PFSK-1 (cell line): ENCODE measurements at regions not wholly inside any gene's neighbourhood (a gene's known extent, or its start where the extent isn't known, plus 50 kb on each side); places are given as distances from the start of the nearest gene placed in this dataset.

Experiments
- FOXP2 ChIP-seq: optimal IDR thresholded peaks from 2 replicates; pipeline ENCODE3; 2011; ENCODE audit warnings: borderline replicate concordance, control low read depth, inconsistent platforms; ENCODE audit not compliant: insufficient read depth; ENCODE audit errors: extremely low read length, extremely low read depth
- POLR2AphosphoS5 ChIP-seq: IDR thresholded peaks from 2 replicates; pipeline ENCODE4 v1.6.1; 2012; ENCODE audit warnings: low read depth, mild to moderate bottlenecking, control low read depth, low read length, moderate library complexity
- SIN3A ChIP-seq: IDR thresholded peaks from 2 replicates; pipeline ENCODE4 v1.6.1; 2012; ENCODE audit warnings: mild to moderate bottlenecking, low read length, moderate library complexity, borderline replicate concordance; ENCODE audit not compliant: insufficient read depth
- TAF1 ChIP-seq: IDR thresholded peaks from 2 replicates; pipeline ENCODE4 v1.6.1; 2012; ENCODE audit warnings: low read length, control low read depth, borderline replicate concordance; ENCODE audit not compliant: insufficient read depth
- TF ChIP-seq, protein P1 (sequence below), 2 experiments: IDR thresholded peaks; 2 replicates each; pipeline versions ENCODE4 v1.6.1 to v1.8.0; 2011 to 2012; ENCODE audit warnings: low read depth in 2 of 2, low read length in 2 of 2, control low read depth in 1 of 2, inconsistent platforms in 1 of 2, mild to moderate bottlenecking in 1 of 2, moderate library complexity in 1 of 2; ENCODE audit not compliant: insufficient read depth in 1 of 2

DNA sequence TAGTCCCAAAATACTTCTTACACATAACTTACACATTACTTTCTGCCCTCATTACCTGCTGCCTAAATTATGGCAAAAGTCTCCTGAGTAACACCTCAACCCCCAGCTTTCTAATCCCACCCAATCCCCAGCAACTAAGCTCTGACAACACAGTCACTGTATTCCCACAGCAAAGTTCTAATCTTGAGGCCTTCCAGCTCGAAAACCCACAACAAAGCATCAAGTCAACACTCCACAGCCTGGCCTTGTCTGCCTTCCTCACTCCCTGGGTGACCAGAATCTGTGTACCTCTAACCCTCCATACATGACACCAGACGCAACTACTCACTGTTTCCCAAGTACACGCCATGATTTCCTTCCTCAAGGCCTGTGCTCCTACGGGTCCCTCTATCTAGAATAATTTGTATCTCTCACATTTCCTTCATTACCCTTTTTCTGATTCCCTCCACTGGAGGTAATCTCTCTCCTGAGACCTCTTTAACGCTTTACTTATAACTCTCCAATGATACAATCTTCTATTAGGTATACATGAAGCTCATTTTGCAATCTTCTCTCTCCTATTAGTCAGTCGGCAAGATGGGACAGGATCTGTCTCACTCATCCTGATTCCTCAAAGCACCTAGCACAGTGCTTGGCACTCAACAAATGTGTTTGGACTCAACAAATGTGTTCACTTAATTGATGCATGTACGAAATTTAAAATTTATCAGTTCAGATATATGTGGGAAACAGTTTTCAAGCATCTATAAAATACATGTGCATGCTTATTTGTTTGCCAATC, 87.6 kb upstream of the DOCK9 start:
- TF ChIP-seq, protein P1, sequence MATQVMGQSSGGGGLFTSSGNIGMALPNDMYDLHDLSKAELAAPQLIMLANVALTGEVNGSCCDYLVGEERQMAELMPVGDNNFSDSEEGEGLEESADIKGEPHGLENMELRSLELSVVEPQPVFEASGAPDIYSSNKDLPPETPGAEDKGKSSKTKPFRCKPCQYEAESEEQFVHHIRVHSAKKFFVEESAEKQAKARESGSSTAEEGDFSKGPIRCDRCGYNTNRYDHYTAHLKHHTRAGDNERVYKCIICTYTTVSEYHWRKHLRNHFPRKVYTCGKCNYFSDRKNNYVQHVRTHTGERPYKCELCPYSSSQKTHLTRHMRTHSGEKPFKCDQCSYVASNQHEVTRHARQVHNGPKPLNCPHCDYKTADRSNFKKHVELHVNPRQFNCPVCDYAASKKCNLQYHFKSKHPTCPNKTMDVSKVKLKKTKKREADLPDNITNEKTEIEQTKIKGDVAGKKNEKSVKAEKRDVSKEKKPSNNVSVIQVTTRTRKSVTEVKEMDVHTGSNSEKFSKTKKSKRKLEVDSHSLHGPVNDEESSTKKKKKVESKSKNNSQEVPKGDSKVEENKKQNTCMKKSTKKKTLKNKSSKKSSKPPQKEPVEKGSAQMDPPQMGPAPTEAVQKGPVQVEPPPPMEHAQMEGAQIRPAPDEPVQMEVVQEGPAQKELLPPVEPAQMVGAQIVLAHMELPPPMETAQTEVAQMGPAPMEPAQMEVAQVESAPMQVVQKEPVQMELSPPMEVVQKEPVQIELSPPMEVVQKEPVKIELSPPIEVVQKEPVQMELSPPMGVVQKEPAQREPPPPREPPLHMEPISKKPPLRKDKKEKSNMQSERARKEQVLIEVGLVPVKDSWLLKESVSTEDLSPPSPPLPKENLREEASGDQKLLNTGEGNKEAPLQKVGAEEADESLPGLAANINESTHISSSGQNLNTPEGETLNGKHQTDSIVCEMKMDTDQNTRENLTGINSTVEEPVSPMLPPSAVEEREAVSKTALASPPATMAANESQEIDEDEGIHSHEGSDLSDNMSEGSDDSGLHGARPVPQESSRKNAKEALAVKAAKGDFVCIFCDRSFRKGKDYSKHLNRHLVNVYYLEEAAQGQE (IDR thresholded peaks at IDR 0.05; ENCODE audit: insufficient read depth in 1 of 2, low read depth in 2 of 2, low read length in 2 of 2) = no peak
- no peak for TF ChIP-seq FOXP2
- TF ChIP-seq SIN3A = no peak
- no peak for TF ChIP-seq TAF1
- TF ChIP-seq POLR2AphosphoS5 = no peak

DNA sequence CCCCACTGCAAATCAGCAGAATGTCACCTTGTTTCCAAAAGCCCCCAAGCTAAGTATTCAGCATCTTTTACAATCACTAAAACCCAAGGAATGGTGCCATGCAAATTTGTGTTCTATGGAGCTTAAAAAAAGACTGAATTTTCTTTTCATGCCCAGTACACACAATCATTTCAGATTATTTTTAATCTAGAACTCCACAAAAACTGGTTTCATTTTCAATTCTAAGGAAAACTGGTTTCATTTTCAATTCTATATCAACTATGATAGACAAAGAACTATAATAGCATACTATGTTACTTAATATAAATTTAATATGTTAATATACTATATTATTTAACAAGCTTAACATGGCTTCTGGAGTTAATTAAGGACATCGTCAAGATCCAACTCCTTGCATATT, 88.4 kb upstream of the DOCK9 start:
- TF ChIP-seq FOXP2 = no peak
- no peak for TF ChIP-seq TAF1
- TF ChIP-seq POLR2AphosphoS5 = no peak
- TF ChIP-seq, protein P1 (IDR thresholded peaks at IDR 0.05; ENCODE audit: insufficient read depth in 1 of 2, low read depth in 2 of 2, low read length in 2 of 2) = no peak
- no peak for TF ChIP-seq SIN3A

DNA sequence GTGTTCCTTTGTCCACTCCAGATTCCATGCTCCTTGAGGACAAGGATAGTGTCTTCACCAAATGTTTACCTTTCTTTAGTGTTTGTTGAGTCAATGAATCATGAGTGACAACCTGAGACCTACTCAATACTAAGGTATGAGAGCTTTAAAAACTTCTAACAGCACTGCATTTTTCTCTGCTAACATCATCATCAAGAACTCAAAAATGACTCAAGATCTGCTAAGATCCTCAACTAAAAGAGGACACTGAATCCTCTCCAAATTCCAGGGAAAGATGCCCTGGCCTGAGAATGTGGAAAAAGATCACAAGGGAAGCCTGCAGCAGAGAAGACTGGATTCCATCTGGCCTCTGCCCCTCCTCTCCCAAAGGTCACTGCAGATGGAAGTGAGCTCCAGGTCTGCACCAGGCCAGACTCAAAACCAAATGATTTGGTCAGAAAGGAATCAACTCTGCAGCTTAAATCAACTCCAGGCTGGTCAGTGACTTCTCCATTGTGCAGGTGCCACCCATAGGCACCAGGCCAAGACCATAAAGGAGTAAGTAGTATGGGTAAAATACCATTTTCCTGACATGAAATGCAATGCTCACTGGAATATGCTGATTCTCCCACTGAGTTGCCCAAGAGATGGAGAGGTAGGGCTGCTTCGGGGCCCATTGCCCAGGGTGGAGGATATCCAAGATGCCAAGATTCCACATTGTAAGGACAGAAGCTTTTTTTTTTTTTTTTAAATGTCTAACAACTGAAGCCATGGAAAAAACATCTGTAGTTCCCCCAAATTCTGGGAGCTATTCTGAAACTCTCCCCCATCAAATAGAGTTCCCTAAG, 89.5 kb upstream of the DOCK9 start:
- no peak for TF ChIP-seq POLR2AphosphoS5
- TF ChIP-seq TAF1 = no peak
- no peak for TF ChIP-seq FOXP2
- no peak for TF ChIP-seq SIN3A
- TF ChIP-seq, protein P1 (IDR thresholded peaks at IDR 0.05; ENCODE audit: insufficient read depth in 1 of 2, low read depth in 2 of 2, low read length in 2 of 2) = no peak

DNA sequence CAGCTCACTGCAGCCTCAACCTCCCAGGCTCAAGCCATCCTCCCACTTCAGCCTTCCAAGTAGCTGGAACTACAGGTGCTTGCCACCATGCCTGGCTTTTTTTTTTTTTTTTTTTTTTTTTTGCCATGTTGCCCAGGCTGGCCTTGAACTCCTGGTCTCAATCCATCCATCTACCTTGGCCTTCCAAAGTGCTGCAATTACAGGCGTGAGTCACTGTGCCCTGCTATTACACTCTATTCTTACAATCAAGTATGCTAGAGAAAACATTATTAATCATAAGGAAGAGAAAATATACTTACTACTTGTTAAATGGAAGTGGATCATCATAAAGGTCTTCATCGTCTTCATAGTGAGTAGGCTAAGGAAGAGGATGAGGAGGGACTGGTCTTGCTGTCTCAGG, 93.3 kb upstream of the DOCK9 start:
- TF ChIP-seq, protein P1 (IDR thresholded peaks at IDR 0.05; ENCODE audit: insufficient read depth in 1 of 2, low read depth in 2 of 2, low read length in 2 of 2) = no peak
- TF ChIP-seq TAF1 (no peak), SIN3A (no peak), FOXP2 (no peak), POLR2AphosphoS5 (no peak)
